ENCODE measurements at regions not wholly inside any gene's neighbourhood (a gene's known extent, or its start where the extent isn't known, plus 50 kb on each side); places are given as distances from the start of the nearest gene placed in this dataset.
"Not testable (repeated sequence)": the region's sequence is repeated elsewhere in the genome, so short reads cannot be mapped to it uniquely, and the experiment has no call there.

- no peak for DNase-seq
Measured at GRCh38 chr14:86087377-86087776, 557.4 kb downstream of the FLRT2 start.

GRCh38 chr14:86086962-86087361 lies 557.0 kb downstream of the FLRT2 start:
- no peak for DNase-seq

- DNase-seq, result no peak
Measured at GRCh38 chr14:86084097-86084496, 554.2 kb downstream of the FLRT2 start.

- no peak for DNase-seq
Measured at GRCh38 chr14:86083616-86084015, 553.7 kb downstream of the FLRT2 start.

- DNase-seq, result no peak
Measured at GRCh38 chr14:86072116-86072894, 542.4 kb downstream of the FLRT2 start.

- DNase-seq, result no peak
Measured at GRCh38 chr14:86066651-86067050, 536.7 kb downstream of the FLRT2 start.

- no peak for DNase-seq
Measured at GRCh38 chr14:86065407-86065806, 535.5 kb downstream of the FLRT2 start.

GRCh38 chr14:86064595-86064994 lies 534.7 kb downstream of the FLRT2 start:
- not testable (repeated sequence) for DNase-seq

GRCh38 chr14:86057018-86057667 lies 527.2 kb downstream of the FLRT2 start:
- DNase-seq, result no peak

- DNase-seq, result no peak
Measured at GRCh38 chr14:86055512-86056075, 525.6 kb downstream of the FLRT2 start.

- DNase-seq, result no peak
Measured at GRCh38 chr14:86052868-86053267, 522.9 kb downstream of the FLRT2 start.

GRCh38 chr14:86050757-86051156 lies 520.8 kb downstream of the FLRT2 start:
- DNase-seq, result no peak

GRCh38 chr14:86050072-86050683 lies 520.2 kb downstream of the FLRT2 start:
- no peak for DNase-seq

- DNase-seq, result no peak
Measured at GRCh38 chr14:86039176-86039575, 509.2 kb downstream of the FLRT2 start.

- DNase-seq, result no peak
Measured at GRCh38 chr14:86038387-86039042, 508.6 kb downstream of the FLRT2 start.

GRCh38 chr14:86035882-86036281 lies 505.9 kb downstream of the FLRT2 start:
- DNase-seq, result no peak

- DNase-seq, result no peak
Measured at GRCh38 chr14:86027990-86028389, 498.0 kb downstream of the FLRT2 start.

GRCh38 chr14:86027144-86027543 lies 497.2 kb downstream of the FLRT2 start:
- DNase-seq, result no peak

- DNase-seq, result no peak
Measured at GRCh38 chr14:86022031-86022629, 492.2 kb downstream of the FLRT2 start.

GRCh38 chr14:86020841-86021240 lies 490.9 kb downstream of the FLRT2 start:
- DNase-seq, result no peak

- no peak for DNase-seq
Measured at GRCh38 chr14:86015941-86016340, 486.0 kb downstream of the FLRT2 start.

- no peak for DNase-seq
Measured at GRCh38 chr14:86015511-86015910, 485.6 kb downstream of the FLRT2 start.

- DNase-seq, result peak; percentile 13
Measured at GRCh38 chr14:86013641-86014040, 483.7 kb downstream of the FLRT2 start.
